EH (cell line): ENCODE measurements at regions not wholly inside any gene's neighbourhood (a gene's known extent, or its start where the extent isn't known, plus 50 kb on each side); places are given as distances from the start of the nearest gene placed in this dataset.
"Not testable (repeated sequence)": the region's sequence is repeated elsewhere in the genome, so short reads cannot be mapped to it uniquely, and the experiment has no call there.

Experiments
- DNase-seq: peaks from one replicate; pipeline ENCODE4 v3.0.0-alpha.2; 2015; ENCODE audit warnings: low read depth

- no peak for DNase-seq
These were observed 348.5 kb downstream of the ANKRD30A start for GRCh38 chr10:37473906-37474305.

DNA sequence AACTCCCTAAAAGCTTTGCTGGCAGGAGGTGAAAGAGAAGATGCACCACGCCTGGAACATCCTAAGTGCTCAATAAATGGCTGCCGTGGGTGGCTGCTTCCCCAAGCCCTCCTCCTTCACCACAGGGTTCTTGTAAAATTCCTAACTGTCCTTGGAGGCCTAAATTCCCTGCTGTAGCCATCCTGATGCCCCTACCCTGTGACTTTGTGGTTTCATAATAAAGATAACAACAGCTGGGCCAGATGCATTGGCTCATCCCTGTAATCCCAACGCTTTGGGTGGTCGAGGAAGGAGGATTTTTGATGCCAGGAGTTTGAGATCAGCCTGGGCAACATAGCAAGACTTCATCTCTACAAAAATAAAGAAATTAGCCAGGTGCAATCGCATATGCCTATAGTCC, 341.8 kb downstream of the ANKRD30A start:
- no peak for DNase-seq

- DNase-seq = no peak
These were observed 331.1 kb downstream of the ANKRD30A start for GRCh38 chr10:37456456-37456855.

DNA sequence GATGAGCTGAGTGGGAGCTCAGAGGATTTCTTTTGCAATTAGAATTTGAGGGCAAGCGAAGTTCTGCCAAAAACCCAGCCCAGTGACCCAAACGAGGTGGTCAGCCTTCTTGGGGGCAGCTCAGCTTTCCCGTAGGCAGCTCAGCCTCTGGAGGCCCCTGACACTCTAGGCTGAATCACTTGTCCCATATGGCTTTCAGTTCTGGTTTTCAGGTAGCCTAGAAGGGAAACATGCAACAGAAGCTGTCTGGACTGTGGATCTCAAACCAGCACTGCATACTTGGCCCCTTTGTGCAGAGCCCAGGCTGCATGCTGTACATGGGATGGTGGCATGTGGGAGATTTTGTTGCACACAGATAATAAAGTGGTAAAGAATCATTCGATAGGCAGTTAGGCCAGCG, 322.8 kb downstream of the ANKRD30A start:
- no peak for DNase-seq

- DNase-seq = no peak
These were observed 317.5 kb downstream of the ANKRD30A start for GRCh38 chr10:37442882-37443281.

- not testable (repeated sequence) for DNase-seq
These were observed 315.8 kb downstream of the ANKRD30A start for GRCh38 chr10:37441224-37441623.

- DNase-seq = no peak
These were observed 314.4 kb downstream of the ANKRD30A start for GRCh38 chr10:37439826-37440225.

GRCh38 chr10:37436357-37436756, 311.0 kb downstream of the ANKRD30A start:
- no peak for DNase-seq

- DNase-seq = no peak
These were observed 308.7 kb downstream of the ANKRD30A start for GRCh38 chr10:37434091-37434490.
